GM21447 (cell line): ENCODE measurements at regions not wholly inside any gene's neighbourhood (a gene's known extent, or its start where the extent isn't known, plus 50 kb on each side); places are given as distances from the start of the nearest gene placed in this dataset.

Source experiments
- ATAC-seq: cut with Tn5 transposase; IDR thresholded peaks from one replicate; pipeline ENCODE4 v1.9.1; 2021; ENCODE audit not compliant: unreplicated experiment

DNA sequence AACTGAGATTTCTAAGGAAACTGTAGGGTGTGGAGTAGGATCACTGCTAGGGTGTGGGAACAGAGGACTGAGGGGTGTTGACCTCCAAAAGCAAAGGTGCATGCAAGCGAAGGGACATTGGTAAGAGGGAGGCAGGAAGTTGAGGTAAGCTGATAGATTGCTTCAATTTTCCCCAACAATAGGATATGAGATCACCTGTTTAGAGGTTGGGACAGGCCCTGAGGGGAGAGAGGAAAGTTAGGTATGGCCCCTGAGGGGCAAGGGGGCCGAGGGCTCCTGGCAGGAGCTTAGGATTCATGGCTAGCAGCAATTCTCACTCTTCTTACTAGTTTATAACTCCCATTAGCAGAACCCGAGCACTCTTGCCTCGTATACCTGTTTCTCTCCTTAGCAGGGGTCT, 106.8 kb upstream of the RPS6KA2 start:
- no peak for ATAC-seq

DNA sequence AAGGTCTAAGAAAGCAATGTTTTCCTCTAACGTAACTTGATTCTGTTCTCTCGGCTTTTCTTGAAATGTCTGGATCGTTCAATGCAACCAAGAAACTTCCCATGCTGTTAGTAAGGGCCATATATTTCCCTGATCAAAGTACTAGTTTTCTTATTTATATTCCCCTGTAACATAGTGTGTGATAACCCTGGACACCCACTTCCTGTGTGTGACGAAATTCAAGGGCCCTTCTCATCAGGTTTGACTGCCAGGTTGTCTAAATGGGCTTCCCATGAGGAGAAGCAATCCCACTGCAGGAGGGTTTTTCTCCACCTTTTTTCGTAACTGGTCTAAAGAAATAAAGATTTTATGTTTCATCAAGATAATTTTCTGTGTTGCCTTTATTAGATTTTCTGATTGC, 102.6 kb upstream of the RPS6KA2 start:
- no peak for ATAC-seq

DNA sequence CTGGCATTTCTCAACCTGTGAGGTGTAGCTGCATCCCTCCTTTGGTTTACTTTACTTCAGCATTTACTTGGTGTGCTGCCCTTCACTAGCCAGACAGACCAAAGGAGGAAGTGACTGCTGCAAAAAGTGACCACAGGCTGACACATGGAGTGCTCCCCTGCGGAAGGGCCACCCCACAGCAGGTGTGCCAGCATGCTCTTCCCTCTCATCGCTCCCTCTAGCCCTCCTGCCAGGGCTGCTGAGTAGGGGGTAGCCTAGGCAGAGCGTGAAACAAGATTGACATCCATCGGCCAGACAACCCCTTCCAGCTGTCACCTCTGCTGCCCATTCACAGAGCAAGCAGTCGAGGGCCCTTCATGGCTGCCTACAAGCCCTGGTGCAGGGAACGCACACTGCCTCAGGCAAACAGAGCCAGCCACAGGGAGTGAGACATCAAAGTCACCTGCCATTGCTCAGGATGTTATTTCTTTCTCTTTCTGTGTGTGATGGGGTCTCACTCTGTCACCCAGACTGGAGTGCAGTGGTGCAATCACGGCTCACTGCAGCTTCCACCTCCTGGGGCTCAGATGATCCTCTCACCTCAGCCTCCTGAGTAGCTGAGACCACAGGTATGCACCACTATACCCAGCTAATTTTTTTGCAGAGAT, 102.0 kb upstream of the RPS6KA2 start:
- no peak for ATAC-seq

DNA sequence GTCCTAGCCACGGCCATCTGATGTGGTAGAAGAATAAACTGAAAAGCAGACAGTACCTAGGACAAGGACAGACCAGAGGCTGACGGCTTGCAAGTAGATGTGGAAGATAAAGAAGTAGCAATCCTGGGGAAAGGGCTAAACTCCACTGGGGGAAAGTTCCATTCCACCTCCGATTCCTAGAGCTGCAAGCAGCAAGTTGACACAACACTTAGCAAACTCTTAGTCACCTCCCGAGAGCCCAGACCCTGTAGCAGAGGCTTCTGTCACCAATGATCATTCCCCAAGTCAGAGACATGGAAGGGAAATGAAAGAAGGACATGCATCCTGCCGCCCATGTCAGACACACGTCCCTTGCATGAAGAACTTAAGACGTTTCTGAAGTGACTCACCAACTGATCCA, 99.2 kb upstream of the RPS6KA2 start:
- no peak for ATAC-seq

DNA sequence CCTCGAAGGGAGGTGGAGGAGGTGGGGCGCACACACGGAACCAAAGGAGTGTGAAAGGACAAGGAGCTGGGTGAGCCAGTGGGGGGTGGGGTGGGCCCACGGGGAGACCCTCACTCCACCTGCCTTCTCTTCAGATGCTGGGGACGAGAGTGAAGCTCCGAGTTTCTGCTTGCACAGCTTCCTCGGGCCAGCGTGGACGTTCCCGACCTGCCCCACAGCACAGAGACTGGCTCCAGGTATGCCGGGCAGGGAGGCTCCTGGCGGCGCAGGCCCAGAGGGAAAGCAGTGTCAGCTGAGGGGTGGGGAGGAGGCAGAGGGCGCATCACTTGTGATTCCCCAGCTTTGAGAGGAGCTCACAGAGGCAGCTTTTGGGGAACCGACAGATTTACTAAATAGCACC, 98.5 kb upstream of the RPS6KA2 start:
- no peak for ATAC-seq

DNA sequence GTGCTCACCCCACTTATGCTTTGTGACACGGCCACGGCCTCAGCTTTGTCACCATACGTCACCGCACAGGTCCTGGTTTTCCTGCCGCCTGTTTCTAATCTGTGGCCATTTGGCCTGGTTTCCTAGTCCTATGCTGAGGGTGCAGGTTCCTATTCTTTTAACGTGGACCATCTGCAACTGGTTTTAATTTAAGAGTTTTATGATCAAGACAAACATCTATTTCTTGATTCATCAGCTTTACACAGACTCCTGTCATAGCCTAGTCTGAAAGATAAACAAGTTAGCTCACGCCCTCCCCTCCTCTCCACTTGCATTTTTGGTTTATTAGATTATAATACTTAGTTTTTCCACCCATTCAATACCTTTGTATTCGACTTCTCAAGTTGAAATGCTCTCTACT, 97.5 kb upstream of the RPS6KA2 start:
- no peak for ATAC-seq

DNA sequence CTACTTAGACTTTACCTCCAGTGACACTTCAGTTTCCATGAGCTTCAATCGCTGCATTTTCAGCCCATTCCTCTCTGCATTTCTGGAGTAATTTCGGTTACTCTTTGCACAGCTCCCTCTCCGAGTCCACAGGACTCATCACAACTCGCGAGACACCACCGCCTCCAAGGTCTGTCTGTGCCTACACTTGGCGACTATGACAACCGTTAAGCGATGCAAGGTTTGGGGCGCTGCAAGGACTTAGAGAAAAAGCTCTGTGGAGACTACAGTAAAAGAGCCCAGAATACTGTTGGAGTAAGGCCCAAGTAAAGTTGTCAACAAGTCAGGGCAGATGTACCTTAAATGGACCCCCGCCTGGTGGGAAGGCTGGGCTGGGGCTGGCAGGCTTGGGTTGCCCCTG, 95.7 kb upstream of the RPS6KA2 start:
- ATAC-seq: no peak

GRCh38 chr6:166721576-166721975, 94.5 kb upstream of the RPS6KA2 start:
- ATAC-seq: no peak

GRCh38 chr6:166720856-166721255, 93.8 kb upstream of the RPS6KA2 start:
- no peak for ATAC-seq

- ATAC-seq: no peak
These were observed 92.0 kb upstream of the RPS6KA2 start for GRCh38 chr6:166719019-166719418.

- ATAC-seq: no peak
These were observed 91.5 kb upstream of the RPS6KA2 start for GRCh38 chr6:166718516-166718915.

- ATAC-seq: no peak
These were observed 90.0 kb upstream of the RPS6KA2 start for GRCh38 chr6:166716910-166717617.

GRCh38 chr6:166715992-166716391, 88.9 kb upstream of the RPS6KA2 start:
- no peak for ATAC-seq

GRCh38 chr6:166715065-166715464, 88.0 kb upstream of the RPS6KA2 start:
- ATAC-seq: no peak

GRCh38 chr6:166714581-166714980, 87.5 kb upstream of the RPS6KA2 start:
- ATAC-seq: no peak

GRCh38 chr6:166714187-166714510, 87.1 kb upstream of the RPS6KA2 start:
- no peak for ATAC-seq

GRCh38 chr6:166713434-166714186, 86.6 kb upstream of the RPS6KA2 start:
- ATAC-seq: no peak

DNA sequence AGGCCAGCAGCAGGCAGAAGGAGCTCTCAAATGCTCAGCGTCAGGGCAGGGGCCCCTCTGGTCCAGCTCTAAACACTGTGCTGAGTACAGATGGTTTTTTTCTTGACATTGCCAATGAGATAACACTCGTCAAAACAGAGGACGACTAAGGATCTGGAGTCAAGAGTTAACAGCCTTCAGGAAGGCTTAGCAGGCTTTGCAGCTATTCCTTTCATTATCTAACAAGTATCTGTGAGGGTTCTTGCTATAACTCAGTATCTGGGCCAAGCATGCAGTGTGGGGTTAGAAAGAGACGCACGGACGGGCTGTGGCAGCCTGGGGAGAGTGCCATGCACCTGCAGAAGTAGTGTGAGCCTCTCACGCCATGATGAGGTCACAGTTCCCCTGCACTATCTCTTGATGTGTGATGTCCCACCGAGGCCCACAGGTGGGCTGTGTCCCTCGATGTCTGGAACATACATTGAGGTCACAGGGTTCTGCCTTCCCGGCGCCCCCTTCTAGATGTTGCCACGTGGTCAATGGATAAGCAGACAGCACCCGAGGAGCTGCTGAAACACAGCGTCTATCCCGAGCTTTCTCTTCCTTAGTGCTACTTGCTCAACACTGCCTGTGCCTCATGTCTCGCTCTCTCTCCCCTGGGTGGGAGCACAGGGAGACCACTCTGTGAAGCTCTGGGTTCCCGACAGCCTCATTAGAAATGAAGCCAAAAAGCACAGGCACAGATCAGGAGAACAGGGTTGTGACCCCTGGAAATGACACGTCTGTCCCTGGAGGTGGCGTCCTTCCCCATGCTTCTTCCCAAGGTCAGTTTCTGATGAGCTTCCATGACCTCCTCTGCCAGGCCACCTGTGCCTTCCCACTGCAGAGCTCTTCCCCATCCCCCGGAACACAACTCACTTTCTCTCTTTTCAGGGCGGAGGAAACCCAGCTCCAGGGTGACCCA, 85.5 kb upstream of the RPS6KA2 start:
- ATAC-seq: no peak

GRCh38 chr6:166710084-166710483, 83.0 kb upstream of the RPS6KA2 start:
- ATAC-seq: no peak

- no peak for ATAC-seq
These were observed 81.4 kb upstream of the RPS6KA2 start for GRCh38 chr6:166708460-166708859.

DNA sequence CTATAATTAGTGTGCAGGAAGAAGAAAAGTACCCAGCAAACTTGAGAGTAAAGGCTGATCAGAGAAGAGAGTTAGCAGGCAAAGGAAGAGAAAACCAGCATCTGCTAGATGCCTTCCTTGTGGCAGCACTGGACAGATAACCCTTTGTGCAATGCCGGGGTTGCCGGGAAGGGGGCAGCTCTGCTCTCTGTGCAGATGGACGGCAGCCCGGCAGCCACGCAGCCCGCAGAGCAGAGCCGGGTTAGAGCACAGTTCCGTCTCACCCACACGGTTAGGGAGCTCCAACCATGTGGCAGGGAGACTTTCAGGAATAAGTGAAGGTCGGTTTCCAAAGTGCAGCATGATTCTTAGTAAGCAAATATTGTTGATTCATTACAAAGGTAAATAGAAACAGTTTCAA, 80.0 kb upstream of the RPS6KA2 start:
- no peak for ATAC-seq
